ENCODE measurements at regions not wholly inside any gene's neighbourhood (a gene's known extent, or its start where the extent isn't known, plus 50 kb on each side); places are given as distances from the start of the nearest gene placed in this dataset.

DNA sequence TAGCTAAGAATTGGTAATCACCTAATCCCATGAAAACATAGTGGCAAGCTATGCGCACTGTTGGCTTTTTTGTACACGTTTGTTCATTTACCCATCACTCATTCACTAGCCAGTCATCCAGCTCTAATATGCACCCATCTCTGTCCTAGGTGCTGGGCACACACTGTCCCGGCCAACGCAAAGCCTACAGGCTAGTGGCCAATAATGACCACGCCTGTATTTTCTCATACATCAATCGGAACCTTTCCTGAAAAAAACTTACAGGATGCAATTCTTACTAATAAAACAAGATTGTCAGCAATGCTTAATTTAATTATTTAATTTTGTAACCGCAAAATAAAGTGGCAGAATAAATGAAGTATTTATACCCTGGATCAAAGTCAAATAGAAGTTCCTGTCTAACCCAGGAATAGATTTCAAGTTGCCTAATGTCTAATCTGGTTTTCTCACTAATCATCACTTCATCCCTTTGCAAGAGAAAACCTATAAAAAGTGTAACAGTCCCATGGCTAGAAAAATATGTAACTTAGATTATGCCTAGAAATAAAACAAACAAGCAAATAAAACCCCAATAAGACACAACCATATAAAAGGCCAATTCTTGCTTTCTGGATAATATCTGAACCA is 143.3 kb upstream of the BLID start:
- no peak for TF ChIP-seq CTCF (IDR thresholded peaks at IDR 0.05; ENCODE audit: low read length)
- TF ChIP-seq EZH2 (optimal IDR thresholded peaks at IDR 0.05; ENCODE audit: low read depth, low read length): no peak
- no peak for TF ChIP-seq EZH2phosphoT487 (IDR thresholded peaks at IDR 0.05; ENCODE audit: low read length)
